DND-41 (cell line): ENCODE measurements at regions not wholly inside any gene's neighbourhood (a gene's known extent, or its start where the extent isn't known, plus 50 kb on each side); places are given as distances from the start of the nearest gene placed in this dataset.

Experiments used
- EZH2 ChIP-seq: IDR thresholded peaks from 3 replicates; pipeline ENCODE4 v1.6.1; 2012; ENCODE audit warnings: borderline replicate concordance, low read depth, mild to moderate bottlenecking, moderate library complexity, low read length, inconsistent platforms; ENCODE audit not compliant: severe bottlenecking
- TF ChIP-seq, protein P1 (sequence below): IDR thresholded peaks from 2 replicates; pipeline ENCODE4 v1.5.1; 2012; ENCODE audit warnings: borderline replicate concordance, low read length, moderate library complexity, mild to moderate bottlenecking; ENCODE audit not compliant: poor library complexity, severe bottlenecking; ENCODE audit errors: extremely low read depth

DNA sequence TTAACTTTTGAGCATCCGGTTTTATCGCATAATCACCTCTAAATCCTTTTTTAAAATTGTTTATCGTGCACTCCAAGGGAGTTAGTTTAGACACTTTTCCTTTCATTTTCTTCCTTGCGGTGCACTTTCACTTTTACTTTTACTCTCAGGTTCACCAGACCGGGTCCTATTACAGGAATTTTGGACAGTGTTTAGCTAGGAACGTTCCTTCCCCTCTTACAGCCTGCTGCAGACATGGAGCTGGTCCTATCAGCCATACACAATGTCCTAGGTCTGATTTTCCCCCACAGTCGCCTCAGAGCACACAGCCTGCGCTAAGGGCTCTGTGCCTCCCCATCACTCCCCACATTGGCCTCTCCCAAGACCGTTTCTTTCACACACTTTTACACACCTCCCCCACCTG, 103.9 kb downstream of the ALG10 start:
- TF ChIP-seq, protein P1, sequence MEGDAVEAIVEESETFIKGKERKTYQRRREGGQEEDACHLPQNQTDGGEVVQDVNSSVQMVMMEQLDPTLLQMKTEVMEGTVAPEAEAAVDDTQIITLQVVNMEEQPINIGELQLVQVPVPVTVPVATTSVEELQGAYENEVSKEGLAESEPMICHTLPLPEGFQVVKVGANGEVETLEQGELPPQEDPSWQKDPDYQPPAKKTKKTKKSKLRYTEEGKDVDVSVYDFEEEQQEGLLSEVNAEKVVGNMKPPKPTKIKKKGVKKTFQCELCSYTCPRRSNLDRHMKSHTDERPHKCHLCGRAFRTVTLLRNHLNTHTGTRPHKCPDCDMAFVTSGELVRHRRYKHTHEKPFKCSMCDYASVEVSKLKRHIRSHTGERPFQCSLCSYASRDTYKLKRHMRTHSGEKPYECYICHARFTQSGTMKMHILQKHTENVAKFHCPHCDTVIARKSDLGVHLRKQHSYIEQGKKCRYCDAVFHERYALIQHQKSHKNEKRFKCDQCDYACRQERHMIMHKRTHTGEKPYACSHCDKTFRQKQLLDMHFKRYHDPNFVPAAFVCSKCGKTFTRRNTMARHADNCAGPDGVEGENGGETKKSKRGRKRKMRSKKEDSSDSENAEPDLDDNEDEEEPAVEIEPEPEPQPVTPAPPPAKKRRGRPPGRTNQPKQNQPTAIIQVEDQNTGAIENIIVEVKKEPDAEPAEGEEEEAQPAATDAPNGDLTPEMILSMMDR: no peak
- no peak for TF ChIP-seq EZH2
